Uterus (tissue), 3 donors: ENCODE measurements at regions not wholly inside any gene's neighbourhood (a gene's known extent, or its start where the extent isn't known, plus 50 kb on each side); places are given as distances from the start of the nearest gene placed in this dataset.

ENCODE experiments used
- DNase-seq, 2 donors: peaks; one replicate each; pipeline ENCODE4 v3.0.0-alpha.2; 2019 to 2020
- H3K27ac ChIP-seq, 2 donors: fragments of 200-600 bp; sonication (generic); 1 replicate in 1 of 2; 2 replicates in 1 of 2; pipeline ENCODE4 v1.5.1; 2016 to 2018
- H3K27me3 ChIP-seq, 2 donors: fragments of 200-600 bp; sonication (generic); one replicate each; pipeline ENCODE4 v1.5.1; 2018 to 2019; ENCODE audit warnings: control low read depth in 1 of 2
- H3K36me3 ChIP-seq, 2 donors: fragments of 200-600 bp; sonication (generic); one replicate each; pipeline ENCODE4 v1.5.1; 2019; ENCODE audit warnings: control low read depth in 1 of 2
- H3K4me1 ChIP-seq, 2 donors: fragments of 200-600 bp; sonication (generic); one replicate each; pipeline ENCODE4 v1.5.1; 2018 to 2019; ENCODE audit warnings: control low read depth in 1 of 2
- H3K4me3 ChIP-seq, 2 donors: fragments of 200-600 bp; sonication (generic); 1 replicate in 1 of 2; 2 replicates in 1 of 2; pipeline ENCODE4 v1.5.1; 2018 to 2019; ENCODE audit warnings: mild to moderate bottlenecking in 1 of 2
- H3K9me3 ChIP-seq, 2 donors: fragments of 200-600 bp; sonication (generic); one replicate each; pipeline ENCODE4 v1.5.1; 2019; ENCODE audit warnings: control low read depth in 1 of 2
- CTCF ChIP-seq, 4 experiments: fragments of 200-600 bp in 2 of 4; fragments of 450-650 bp in 2 of 4; sonication (generic) in 2 of 4; IDR thresholded peaks; one replicate each; pipeline ENCODE4 v1.5.1; 2016 to 2019; ENCODE audit warnings: antibody characterized with exemption in 4 of 4, mild to moderate bottlenecking in 2 of 4, moderate library complexity in 1 of 4
- POLR2A ChIP-seq, 2 donors: fragments of 450-650 bp; IDR thresholded peaks; one replicate each; pipeline ENCODE4 v1.6.1; 2016; ENCODE audit warnings: antibody characterized with exemption in 2 of 2, mild to moderate bottlenecking in 1 of 2, moderate library complexity in 1 of 2
- intact Hi-C: fragments of 100-400 bp; cut with DNase I; formaldehyde crosslinking; loops from one replicate; pipeline ENCODE4 v1.15.1; 2023; ENCODE audit warnings: low total_unique reads
- donor health status: DM: yes; HTN: yes; CAD: no.

- no peaks in the 10 kb centered on the region for H3K27me3 ChIP-seq
- H3K36me3 ChIP-seq, result no peaks in the 10 kb centered on the region
- no peaks in the 10 kb centered on the region for H3K9me3 ChIP-seq
- no peak overlapping the region for H3K4me3 ChIP-seq
- no peak overlapping the region for H3K27ac ChIP-seq
- intact Hi-C loops, result no loop called here
- H3K4me1 ChIP-seq, result no peaks in the 10 kb centered on the region
- no peak for DNase-seq
- TF ChIP-seq POLR2A (IDR thresholded peaks at IDR 0.05) (no peak), CTCF (IDR thresholded peaks at IDR 0.05) (no peak)
Observed at GRCh38 chr3:144556392-144556791, 584.8 kb downstream of the DIPK2A start.

DNA sequence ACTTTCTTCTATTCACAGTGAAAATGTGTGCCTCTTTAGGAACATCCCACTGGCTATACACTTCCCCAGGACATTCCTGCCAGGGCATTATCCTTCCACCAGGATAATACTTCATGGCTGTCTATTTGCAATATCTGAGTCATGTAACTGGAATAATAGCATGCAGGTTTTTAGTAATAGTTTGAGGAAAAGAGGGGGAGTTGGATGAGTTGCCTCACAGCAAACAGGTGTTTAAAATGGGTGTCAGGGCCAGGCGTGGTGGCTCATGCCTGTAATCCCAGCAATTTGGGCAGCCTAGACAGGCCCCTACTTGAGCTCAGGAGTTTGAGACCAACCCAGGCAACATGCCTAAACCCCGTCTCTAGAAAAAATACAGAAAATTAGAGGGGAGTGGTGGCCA, 585.9 kb downstream of the DIPK2A start:
- Histone ChIP-seq H3K4me3 (no peak overlapping the region), H3K9me3 (no peaks in the 10 kb centered on the region), H3K4me1 (no peaks in the 10 kb centered on the region), H3K36me3 (no peaks in the 10 kb centered on the region), H3K27ac (no peak overlapping the region), H3K27me3 (no peaks in the 10 kb centered on the region)
- TF ChIP-seq POLR2A (IDR thresholded peaks at IDR 0.05) (no peak), CTCF (IDR thresholded peaks at IDR 0.05) (no peak)
- no peak for DNase-seq
- intact Hi-C loops, result no loop called here

DNA sequence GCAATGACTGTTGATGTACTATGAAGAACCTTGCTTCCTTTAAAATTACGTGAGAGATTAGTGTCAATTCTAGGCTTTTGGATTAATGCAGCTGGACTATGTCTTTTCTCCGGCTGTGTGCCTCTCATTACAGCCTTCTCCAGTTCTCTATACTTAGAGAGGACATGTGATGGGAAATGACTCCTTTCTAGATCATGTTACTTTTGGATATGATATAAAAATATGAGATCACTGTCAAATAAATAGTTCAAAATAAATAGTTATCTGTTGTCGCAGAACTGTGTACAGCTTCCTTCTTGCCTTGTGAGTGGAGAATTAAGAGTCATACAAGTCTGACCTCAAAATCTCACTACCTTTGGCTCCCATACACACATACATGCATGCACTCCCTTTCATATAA, 592.4 kb downstream of the DIPK2A start:
- no peaks in the 10 kb centered on the region for H3K36me3 ChIP-seq
- no peaks in the 10 kb centered on the region for H3K27me3 ChIP-seq
- intact Hi-C loops, result no loop called here
- no peaks in the 10 kb centered on the region for H3K4me1 ChIP-seq
- TF ChIP-seq POLR2A (IDR thresholded peaks at IDR 0.05), result no peak
- no peak for TF ChIP-seq CTCF (IDR thresholded peaks at IDR 0.05)
- DNase-seq, result no peak
- H3K4me3 ChIP-seq, result no peak overlapping the region
- no peaks in the 10 kb centered on the region for H3K9me3 ChIP-seq
- no peak overlapping the region for H3K27ac ChIP-seq

- intact Hi-C loops, result no loop called here
- no peaks in the 10 kb centered on the region for H3K36me3 ChIP-seq
- TF ChIP-seq CTCF (IDR thresholded peaks at IDR 0.05) (no peak), POLR2A (IDR thresholded peaks at IDR 0.05) (no peak)
- no peaks in the 10 kb centered on the region for H3K27me3 ChIP-seq
- no peaks in the 10 kb centered on the region for H3K9me3 ChIP-seq
- H3K4me3 ChIP-seq, result no peak overlapping the region
- no peak for DNase-seq
- H3K27ac ChIP-seq, result no peak overlapping the region
- no peaks in the 10 kb centered on the region for H3K4me1 ChIP-seq
Observed at GRCh38 chr3:144566320-144566719, 594.7 kb downstream of the DIPK2A start.

GRCh38 chr3:144569651-144570050, 598.0 kb downstream of the DIPK2A start:
- Histone ChIP-seq H3K27me3 (no peaks in the 10 kb centered on the region), H3K4me3 (no peak overlapping the region), H3K27ac (no peak overlapping the region), H3K4me1 (no peaks in the 10 kb centered on the region), H3K36me3 (no peaks in the 10 kb centered on the region), H3K9me3 (no peaks in the 10 kb centered on the region)
- no peak for DNase-seq
- intact Hi-C loops, result no loop called here
- no peak for TF ChIP-seq CTCF (IDR thresholded peaks at IDR 0.05)
- no peak for TF ChIP-seq POLR2A (IDR thresholded peaks at IDR 0.05)
